SK-N-SH (cell line): ENCODE measurements at regions not wholly inside any gene's neighbourhood (a gene's known extent, or its start where the extent isn't known, plus 50 kb on each side); places are given as distances from the start of the nearest gene placed in this dataset.

ENCODE experiments used
- CTCF ChIA-PET: fragments of 300-600, 350-600 bp; formaldehyde crosslinking; extraction: SDS; loops from one replicate; lab custom pipeline; 2021; lab: Yijun Ruan, JAX
- POLR2A ChIA-PET: fragments of 350-600 bp; sonication (Branson Sonifier 250); formaldehyde crosslinking; extraction: SDS; loops from one replicate; lab custom pipeline; 2020; ENCODE audit warnings: antibody characterized with exemption, inconsistent platforms; lab: Yijun Ruan, JAX
- DNase-seq: peaks from one replicate; pipeline ENCODE4 v3.0.0; 2012
- H2AFZ ChIP-seq: fragments of 200-600 bp; sonication (generic); 2 replicates; pipeline ENCODE4 v1.8.1; 2016; ENCODE audit warnings: antibody characterized with exemption, mild to moderate bottlenecking, low read depth
- H3F3A ChIP-seq: fragments of 200-600 bp; sonication (generic); replicated peaks from 2 replicates; pipeline ENCODE3; 2016; ENCODE audit warnings: antibody characterized with exemption, mild to moderate bottlenecking; ENCODE audit not compliant: insufficient read depth
- H3K27ac ChIP-seq, 2 experiments: fragments of 200-500 bp in 1 of 2; fragments of 200-600 bp in 1 of 2; sonication (Bioruptor generic) in 1 of 2; sonication (generic), shearing (Covaris generic) in 1 of 2; 2 replicates each; pipeline versions ENCODE4 v1.5.1 to v1.6.1; 2014 to 2016; ENCODE audit warnings: low read depth in 2 of 2, inconsistent platforms in 1 of 2, low read length in 1 of 2, mild to moderate bottlenecking in 1 of 2, mixed read lengths in 1 of 2
- H3K27me3 ChIP-seq: fragments of 200-600 bp; sonication (generic), shearing (Covaris generic); 2 replicates; pipeline ENCODE4 v1.6.1; 2016; ENCODE audit warnings: mixed run types; ENCODE audit not compliant: insufficient read depth
- H3K36me3 ChIP-seq, 2 experiments: fragments of 200-500 bp in 1 of 2; fragments of 200-600 bp in 1 of 2; sonication (Bioruptor generic) in 1 of 2; sonication (generic) in 1 of 2; replicated peaks in 1 of 2; 2 replicates each; pipeline versions ENCODE3 to v1.5.1; 2014 to 2016; ENCODE audit warnings: low read length in 1 of 2, mild to moderate bottlenecking in 1 of 2; ENCODE audit not compliant: insufficient read depth in 2 of 2, control insufficient read depth in 1 of 2
- H3K4me1 ChIP-seq, 2 experiments: fragments of 200-500 bp in 1 of 2; fragments of 200-600 bp in 1 of 2; sonication (Bioruptor generic) in 1 of 2; sonication (generic), shearing (Covaris generic) in 1 of 2; 2 replicates each; pipeline versions ENCODE4 v1.5.1 to v1.6.1; 2014 to 2016; ENCODE audit warnings: low read depth in 1 of 2, low read length in 1 of 2, mixed run types in 1 of 2; ENCODE audit not compliant: insufficient read depth in 2 of 2, control insufficient read depth in 1 of 2
- H3K4me2 ChIP-seq: fragments of 200-600 bp; sonication (generic), shearing (Covaris generic); 2 replicates; pipeline ENCODE4 v1.6.1; 2017; ENCODE audit warnings: mixed run types
- H3K4me3 ChIP-seq, 2 experiments: fragments of 200-500 bp in 1 of 2; fragments of 200-600 bp in 1 of 2; sonication (Bioruptor generic) in 1 of 2; sonication (generic), shearing (Covaris generic) in 1 of 2; 2 replicates each; pipeline versions ENCODE4 v1.5.1 to v1.8.1; 2014 to 2016; ENCODE audit warnings: low read depth in 2 of 2, inconsistent platforms in 1 of 2, low read length in 1 of 2, mild to moderate bottlenecking in 1 of 2, mixed read lengths in 1 of 2, moderate library complexity in 1 of 2
- H3K79me2 ChIP-seq: fragments of 200-600 bp; sonication (generic); 2 replicates; pipeline ENCODE4 v1.8.1; 2017; ENCODE audit warnings: mild to moderate bottlenecking; ENCODE audit not compliant: insufficient read depth
- H3K9ac ChIP-seq: fragments of 200-600 bp; sonication (generic); 2 replicates; pipeline ENCODE4 v1.6.1; 2017; ENCODE audit warnings: mixed run types
- H3K9me2 ChIP-seq: fragments of 200-600 bp; sonication (generic); 2 replicates; pipeline ENCODE4 v1.6.1; 2017; ENCODE audit warnings: mixed run types
- H3K9me3 ChIP-seq: fragments of 200-600 bp; sonication (generic); 2 replicates; pipeline ENCODE4 v1.6.1; 2017; ENCODE audit warnings: mixed run types, mild to moderate bottlenecking, moderate library complexity
- H4K20me1 ChIP-seq: fragments of 200-600 bp; sonication (generic); 2 replicates; pipeline ENCODE4 v1.6.1; 2017; ENCODE audit warnings: mild to moderate bottlenecking, mixed run types; ENCODE audit not compliant: insufficient read depth
- CHD2 ChIP-seq: fragments of 150-350 bp; IDR thresholded peaks from 2 replicates; pipeline ENCODE4 v1.6.1; 2018; ENCODE audit warnings: low read length; ENCODE audit not compliant: partially characterized antibody
- EP300 ChIP-seq, 2 experiments: IDR thresholded peaks; 2 replicates each; pipeline versions ENCODE4 v1.4.0 to v1.6.1; 2012; ENCODE audit warnings: borderline replicate concordance in 1 of 2, low read depth in 1 of 2, low read length in 1 of 2
- EZH2phosphoT487 ChIP-seq: fragments of 200-600 bp; sonication (generic); IDR thresholded peaks from 2 replicates; pipeline ENCODE4 v1.6.1; 2017; ENCODE audit warnings: low read depth, mixed run types, mild to moderate bottlenecking, antibody characterized with exemption, moderate library complexity, borderline replicate concordance
- FOSL2 ChIP-seq: IDR thresholded peaks from 2 replicates; pipeline ENCODE4 v1.4.0; 2012; ENCODE audit warnings: low read depth, mild to moderate bottlenecking, moderate library complexity, borderline replicate concordance
- FOXJ3 ChIP-seq: sonication (generic); formaldehyde crosslinking; IDR thresholded peaks from 2 replicates; pipeline ENCODE4 v1.5.1; 2020; ENCODE audit warnings: mild to moderate bottlenecking, missing genetic modification reagents
- FOXM1 ChIP-seq: IDR thresholded peaks from 2 replicates; pipeline ENCODE4 v1.4.0; 2012; ENCODE audit warnings: low read depth, mild to moderate bottlenecking
- NFIC ChIP-seq: IDR thresholded peaks from 2 replicates; pipeline ENCODE4 v1.4.0; 2012; ENCODE audit warnings: borderline replicate concordance
- NRF1 ChIP-seq: IDR thresholded peaks from 2 replicates; pipeline ENCODE4 v1.6.1; 2012; ENCODE audit warnings: low read depth, mild to moderate bottlenecking, low read length
- POLR2AphosphoS5 ChIP-seq: IDR thresholded peaks from 2 replicates; pipeline ENCODE4 v1.6.1; 2012; ENCODE audit warnings: low read depth, low read length
- RXRA ChIP-seq: IDR thresholded peaks from 2 replicates; pipeline ENCODE4 v1.4.0; 2012; ENCODE audit warnings: low read depth, mild to moderate bottlenecking, borderline replicate concordance
- SIN3A ChIP-seq: IDR thresholded peaks from 2 replicates; pipeline ENCODE4 v1.6.1; 2012; ENCODE audit warnings: low read depth, mild to moderate bottlenecking, low read length, moderate library complexity, borderline replicate concordance
- TEAD4 ChIP-seq: IDR thresholded peaks from 2 replicates; pipeline ENCODE4 v1.4.0; 2012; ENCODE audit warnings: mild to moderate bottlenecking, borderline replicate concordance; ENCODE audit not compliant: insufficient read depth
- ZBTB33 ChIP-seq: IDR thresholded peaks from 2 replicates; pipeline ENCODE4 v1.4.0; 2012; ENCODE audit warnings: low read depth, borderline replicate concordance
- WGBS: methylation state at CpG from one replicate; pipeline ENCODE4 v1.1.6; 2017; ENCODE audit warnings: low lambda C conversion rate; 5-methylcytosine and 5-hydroxymethylcytosine counted together
- TF ChIP-seq, protein P1 (sequence below): IDR thresholded peaks from 2 replicates; pipeline ENCODE4 v1.6.1; 2012; ENCODE audit warnings: mild to moderate bottlenecking, low read depth, low read length, moderate library complexity

- TF ChIP-seq EZH2phosphoT487 = no peak
- TF ChIP-seq, protein P1, sequence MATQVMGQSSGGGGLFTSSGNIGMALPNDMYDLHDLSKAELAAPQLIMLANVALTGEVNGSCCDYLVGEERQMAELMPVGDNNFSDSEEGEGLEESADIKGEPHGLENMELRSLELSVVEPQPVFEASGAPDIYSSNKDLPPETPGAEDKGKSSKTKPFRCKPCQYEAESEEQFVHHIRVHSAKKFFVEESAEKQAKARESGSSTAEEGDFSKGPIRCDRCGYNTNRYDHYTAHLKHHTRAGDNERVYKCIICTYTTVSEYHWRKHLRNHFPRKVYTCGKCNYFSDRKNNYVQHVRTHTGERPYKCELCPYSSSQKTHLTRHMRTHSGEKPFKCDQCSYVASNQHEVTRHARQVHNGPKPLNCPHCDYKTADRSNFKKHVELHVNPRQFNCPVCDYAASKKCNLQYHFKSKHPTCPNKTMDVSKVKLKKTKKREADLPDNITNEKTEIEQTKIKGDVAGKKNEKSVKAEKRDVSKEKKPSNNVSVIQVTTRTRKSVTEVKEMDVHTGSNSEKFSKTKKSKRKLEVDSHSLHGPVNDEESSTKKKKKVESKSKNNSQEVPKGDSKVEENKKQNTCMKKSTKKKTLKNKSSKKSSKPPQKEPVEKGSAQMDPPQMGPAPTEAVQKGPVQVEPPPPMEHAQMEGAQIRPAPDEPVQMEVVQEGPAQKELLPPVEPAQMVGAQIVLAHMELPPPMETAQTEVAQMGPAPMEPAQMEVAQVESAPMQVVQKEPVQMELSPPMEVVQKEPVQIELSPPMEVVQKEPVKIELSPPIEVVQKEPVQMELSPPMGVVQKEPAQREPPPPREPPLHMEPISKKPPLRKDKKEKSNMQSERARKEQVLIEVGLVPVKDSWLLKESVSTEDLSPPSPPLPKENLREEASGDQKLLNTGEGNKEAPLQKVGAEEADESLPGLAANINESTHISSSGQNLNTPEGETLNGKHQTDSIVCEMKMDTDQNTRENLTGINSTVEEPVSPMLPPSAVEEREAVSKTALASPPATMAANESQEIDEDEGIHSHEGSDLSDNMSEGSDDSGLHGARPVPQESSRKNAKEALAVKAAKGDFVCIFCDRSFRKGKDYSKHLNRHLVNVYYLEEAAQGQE = no peak
- no peak for TF ChIP-seq POLR2AphosphoS5
These were observed 203.5 kb upstream of the ECI2 start (continued) for GRCh38 chr6:4338884-4339283.

GRCh38 chr6:4336778-4337442 is 201.5 kb upstream of the ECI2 start:
- ChIA-PET CTCF (no interaction called here), POLR2A (no interaction called here)
- Histone ChIP-seq H3K79me2 (no peaks in the 10 kb centered on the region), H3K9me3 (no peaks in the 10 kb centered on the region), H3K27me3 (peaks cover 7% of the 10 kb centered on the region; the same call in 1 of the 2 replicates), H4K20me1 (no peaks in the 10 kb centered on the region), H3K4me3 (no peak overlapping the region), H3K27ac (no peak overlapping the region), H3K36me3 (no peaks in the 10 kb centered on the region), H3F3A (no peaks in the 10 kb centered on the region), H3K4me1 (no peaks in the 10 kb centered on the region), H3K9ac (no peak overlapping the region), H2AFZ (no peak overlapping the region), H3K9me2 (no peaks in the 10 kb centered on the region), H3K4me2 (no peak overlapping the region)
- no peak for DNase-seq
- no peak for TF ChIP-seq EP300 (IDR thresholded peaks at IDR 0.05; ENCODE audit: borderline replicate concordance in 1 of 2, low read depth in 1 of 2, low read length in 1 of 2)
- TF ChIP-seq TEAD4 = no peak
- TF ChIP-seq FOSL2 = no peak
- TF ChIP-seq POLR2AphosphoS5 = no peak
- TF ChIP-seq SIN3A = no peak
- no peak for TF ChIP-seq FOXJ3 (CRISPR knock-in tag)
- 41% methylated on average over 8 of the region's 8 CpGs for WGBS

GRCh38 chr6:4336084-4336483 is 200.7 kb upstream of the ECI2 start:
- CTCF ChIA-PET = no interaction called here
- TF ChIP-seq CHD2 = no peak
- no peak for TF ChIP-seq NRF1
- no peak for TF ChIP-seq EP300 (IDR thresholded peaks at IDR 0.05; ENCODE audit: borderline replicate concordance in 1 of 2, low read depth in 1 of 2, low read length in 1 of 2)
- no peak for TF ChIP-seq NFIC
- no peak for TF ChIP-seq FOXM1
- no peak for TF ChIP-seq POLR2AphosphoS5
- TF ChIP-seq, protein P1 = no peak
- no peak for TF ChIP-seq ZBTB33
- TF ChIP-seq FOXJ3 (CRISPR knock-in tag) = no peak
- TF ChIP-seq RXRA = no peak

More at GRCh38 chr6:4336084-4336483, 200.7 kb upstream of the ECI2 start:
- H3K9ac ChIP-seq = no peak overlapping the region
- H3K36me3 ChIP-seq = no peaks in the 10 kb centered on the region
- 42% methylated on average over 4 of the region's 4 CpGs for WGBS
- no peak for DNase-seq
- H3K4me1 ChIP-seq = no peaks in the 10 kb centered on the region
- H3K9me3 ChIP-seq = no peaks in the 10 kb centered on the region
- H4K20me1 ChIP-seq = no peaks in the 10 kb centered on the region
- H3K79me2 ChIP-seq = no peaks in the 10 kb centered on the region
- H3K9me2 ChIP-seq = no peaks in the 10 kb centered on the region
- no peak overlapping the region for H2AFZ ChIP-seq
- no peak overlapping the region for H3K4me2 ChIP-seq
- peaks cover 7% of the 10 kb centered on the region; the same call in 1 of the 2 replicates for H3K27me3 ChIP-seq
- H3K4me3 ChIP-seq = no peak overlapping the region
- POLR2A ChIA-PET = no interaction called here
- H3K27ac ChIP-seq = no peak overlapping the region
- H3F3A ChIP-seq = no peaks in the 10 kb centered on the region
